Muscle of back (tissue), 3 donors: ENCODE measurements at regions not wholly inside any gene's neighbourhood (a gene's known extent, or its start where the extent isn't known, plus 50 kb on each side); places are given as distances from the start of the nearest gene placed in this dataset.
A peak's percentile ranks its signal among the peaks of the same experiment; 100 is the strongest.
"Not testable (repeated sequence)": the region's sequence is repeated elsewhere in the genome, so short reads cannot be mapped to it uniquely, and the experiment has no call there.

ENCODE experiments used
- DNase-seq, 3 donors: peaks; one replicate each; pipeline versions ENCODE4 v3.0.0 to v3.0.0-alpha.2; 2013

- no peak for DNase-seq
These were observed 1763.0 kb upstream of the C9orf72 start for GRCh38 chr9:29336281-29336680.

- no peak for DNase-seq
These were observed 1766.1 kb upstream of the C9orf72 start for GRCh38 chr9:29339387-29339786.

GRCh38 chr9:29348999-29349398, 1775.7 kb upstream of the C9orf72 start:
- peak in 1 of 3 donors; percentile 1 for DNase-seq

GRCh38 chr9:29389421-29389820, 1816.1 kb upstream of the C9orf72 start:
- DNase-seq: peak; percentile 15 to 77 (median 20)

GRCh38 chr9:29390859-29391258, 1817.6 kb upstream of the C9orf72 start:
- no peak for DNase-seq

- DNase-seq: peak in 1 of 3 donors; percentile 40
These were observed 1819.8 kb upstream of the C9orf72 start for GRCh38 chr9:29393064-29393463.

GRCh38 chr9:29394855-29395254, 1821.6 kb upstream of the C9orf72 start:
- no peak for DNase-seq

GRCh38 chr9:29397148-29397547, 1823.9 kb upstream of the C9orf72 start:
- no peak for DNase-seq

- DNase-seq: no peak
These were observed 1842.9 kb upstream of the C9orf72 start for GRCh38 chr9:29416204-29416603.

- no peak for DNase-seq
These were observed 1849.2 kb upstream of the C9orf72 start for GRCh38 chr9:29422438-29422837.

GRCh38 chr9:29432191-29432590, 1858.9 kb upstream of the C9orf72 start:
- no peak for DNase-seq

- DNase-seq: not testable (repeated sequence)
These were observed 1859.4 kb upstream of the C9orf72 start for GRCh38 chr9:29432656-29433055.

GRCh38 chr9:29435368-29435767, 1862.1 kb upstream of the C9orf72 start:
- DNase-seq: no peak

GRCh38 chr9:29437526-29437925, 1864.2 kb upstream of the C9orf72 start:
- no peak for DNase-seq

- DNase-seq: peak in 1 of 3 donors; percentile 11
These were observed 1866.7 kb upstream of the C9orf72 start for GRCh38 chr9:29439961-29440360.

- no peak for DNase-seq
These were observed 1867.2 kb upstream of the C9orf72 start for GRCh38 chr9:29440449-29440848.

- no peak for DNase-seq
These were observed 1872.5 kb upstream of the C9orf72 start for GRCh38 chr9:29445751-29446150.

- no peak for DNase-seq
These were observed 1876.0 kb upstream of the C9orf72 start for GRCh38 chr9:29449306-29449705.

- DNase-seq: not testable (repeated sequence)
These were observed 1877.1 kb upstream of the C9orf72 start for GRCh38 chr9:29450343-29450875.

- peak; percentile 0 to 38 (median 3) for DNase-seq
These were observed 1883.7 kb upstream of the C9orf72 start for GRCh38 chr9:29456940-29457339.

GRCh38 chr9:29475471-29475870, 1902.2 kb upstream of the C9orf72 start:
- DNase-seq: no peak

- DNase-seq: no peak
These were observed 1938.4 kb upstream of the C9orf72 start for GRCh38 chr9:29511680-29512079.

GRCh38 chr9:29514336-29514735, 1941.1 kb upstream of the C9orf72 start:
- peak in 1 of 3 donors; percentile 5 for DNase-seq

GRCh38 chr9:29514862-29515261, 1941.6 kb upstream of the C9orf72 start:
- no peak for DNase-seq

GRCh38 chr9:29548436-29548835, 1975.2 kb upstream of the C9orf72 start:
- no peak for DNase-seq
